K562 (cell line): ENCODE measurements at regions not wholly inside any gene's neighbourhood (a gene's known extent, or its start where the extent isn't known, plus 50 kb on each side); places are given as distances from the start of the nearest gene placed in this dataset.

Source experiments
- CUX1 ChIP-seq: fragments of 200-800 bp; sonication (Bioruptor generic); IDR thresholded peaks from 2 replicates; pipeline ENCODE4 v1.6.1; 2016; ENCODE audit warnings: missing genetic modification characterization, missing compliant biosample characterization
- CXXC5 ChIP-seq: fragments of 250-450 bp; sonication (Bioruptor Pico); IDR thresholded peaks from 2 replicates; pipeline ENCODE4 v1.8.0; 2022; ENCODE audit warnings: inconsistent platforms, mild to moderate bottlenecking, moderate library complexity
- EP300 ChIP-seq: IDR thresholded peaks from 2 replicates; pipeline ENCODE4 v1.6.1; 2012; ENCODE audit warnings: low read length, improper control_type of control experiment
- FOXJ3 ChIP-seq: sonication (generic); formaldehyde crosslinking; IDR thresholded peaks from 2 replicates; pipeline ENCODE4 v1.4.0; 2020; ENCODE audit warnings: mild to moderate bottlenecking, missing genetic modification reagents
- MYNN ChIP-seq, 2 experiments: sonication (generic); formaldehyde crosslinking in 1 of 2; IDR thresholded peaks; 2 replicates each; pipeline versions ENCODE4 v1.5.0 to v1.6.1; 2016 to 2020; ENCODE audit warnings: antibody characterized with exemption in 1 of 2, missing genetic modification reagents in 1 of 2
- PKNOX1 ChIP-seq: fragments of 450-650 bp; IDR thresholded peaks from 2 replicates; pipeline ENCODE4 v1.6.1; 2016
- RAD21 ChIP-seq, 2 experiments: fragments of 250-450 bp in 1 of 2; fragments of 450-650 bp in 1 of 2; sonication (Bioruptor Pico) in 1 of 2; formaldehyde crosslinking in 1 of 2; IDR thresholded peaks in 1 of 2; conservative IDR thresholded peaks in 1 of 2; 2 replicates each; pipeline versions ENCODE4 v1.4.0 to v1.8.0; 2020 to 2022; ENCODE audit warnings: mild to moderate bottlenecking in 2 of 2, moderate library complexity in 1 of 2
- TRIM28 ChIP-seq: fragments of 450-650 bp; IDR thresholded peaks from 2 replicates; pipeline ENCODE4 v1.6.1; 2017
- ZNF384 ChIP-seq: IDR thresholded peaks from 2 replicates; pipeline ENCODE4 v1.6.1; 2012; ENCODE audit warnings: low read depth, low read length, improper control_type of control experiment

- TF ChIP-seq MYNN (IDR thresholded peaks at IDR 0.05) (no peak), MYNN (CRISPR knock-in tag; IDR thresholded peaks at IDR 0.05) (no peak), CXXC5 (CRISPR knock-in tag) (no peak), EP300 (no peak), ZNF384 (no peak), CUX1 (CRISPR knock-in tag) (no peak), RAD21 (CRISPR knock-in tag; conservative IDR thresholded peaks at IDR 0.05 in 1 of 2, IDR thresholded peaks at IDR 0.05 in 1 of 2) (no peak), FOXJ3 (CRISPR knock-in tag) (no peak), PKNOX1 (no peak), TRIM28 (no peak)
These were observed 200.1 kb downstream of the CBLN1 start for GRCh38 chr16:49081554-49081953.
